Renal cortex interstitium (tissue), 11 donors: ENCODE measurements at regions not wholly inside any gene's neighbourhood (a gene's known extent, or its start where the extent isn't known, plus 50 kb on each side); places are given as distances from the start of the nearest gene placed in this dataset.

Experiments
- DNase-seq, 11 donors: peaks; one replicate each; pipeline ENCODE4 v3.0.0-alpha.2; 2013; ENCODE audit warnings: low read depth in 9 of 11, low spot score in 4 of 11; ENCODE audit errors: extremely low read depth in 1 of 11

DNA sequence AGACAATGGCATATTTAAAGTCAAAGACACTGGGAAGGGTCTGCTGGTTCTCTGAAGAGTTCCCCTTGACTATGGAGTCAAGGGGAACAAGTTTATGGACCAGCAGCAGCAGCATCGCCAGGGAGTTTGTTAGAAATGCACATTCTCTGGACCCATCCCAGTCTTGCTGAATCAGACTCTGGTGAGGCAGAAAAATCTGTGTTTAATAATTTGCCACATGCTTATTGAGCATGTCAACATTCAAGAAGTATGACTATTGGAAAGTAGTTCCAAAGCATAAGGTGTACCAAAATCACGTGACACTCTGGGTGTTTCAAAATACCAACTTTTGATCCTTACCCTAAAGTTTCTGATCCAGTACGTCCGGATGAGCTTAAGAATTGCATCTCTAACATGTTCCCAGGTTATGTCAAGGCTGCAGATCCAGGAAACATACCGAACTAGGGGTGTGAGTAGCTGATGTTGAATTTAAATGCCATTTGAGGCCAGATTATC, 853.8 kb downstream of the TMEM182 start:
- no peak for DNase-seq

- DNase-seq, result no peak
Observed at GRCh38 chr2:103616891-103617290, 855.1 kb downstream of the TMEM182 start.

- DNase-seq, result no peak
Observed at GRCh38 chr2:103618112-103618511, 856.3 kb downstream of the TMEM182 start.

- no peak for DNase-seq
Observed at GRCh38 chr2:103627301-103627700, 865.5 kb downstream of the TMEM182 start.

DNA sequence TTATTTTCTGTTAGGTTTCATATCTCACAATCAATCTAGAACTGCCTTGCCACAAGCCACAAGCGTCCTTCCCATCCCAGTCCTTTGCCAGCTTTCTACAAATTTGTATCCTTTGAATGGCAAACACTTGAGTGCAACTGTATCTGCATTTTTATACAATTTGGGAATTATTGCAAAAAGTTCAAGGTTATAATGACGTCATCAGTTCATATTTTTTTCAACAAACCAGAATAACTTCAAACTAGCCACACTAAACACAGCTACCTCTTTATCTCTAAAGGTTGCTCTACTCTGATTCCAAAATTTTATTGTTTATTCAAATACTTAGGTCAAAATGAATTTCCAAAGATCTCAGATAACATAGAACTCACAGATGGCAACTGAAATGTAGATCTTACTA, 877.1 kb downstream of the TMEM182 start:
- no peak for DNase-seq

DNA sequence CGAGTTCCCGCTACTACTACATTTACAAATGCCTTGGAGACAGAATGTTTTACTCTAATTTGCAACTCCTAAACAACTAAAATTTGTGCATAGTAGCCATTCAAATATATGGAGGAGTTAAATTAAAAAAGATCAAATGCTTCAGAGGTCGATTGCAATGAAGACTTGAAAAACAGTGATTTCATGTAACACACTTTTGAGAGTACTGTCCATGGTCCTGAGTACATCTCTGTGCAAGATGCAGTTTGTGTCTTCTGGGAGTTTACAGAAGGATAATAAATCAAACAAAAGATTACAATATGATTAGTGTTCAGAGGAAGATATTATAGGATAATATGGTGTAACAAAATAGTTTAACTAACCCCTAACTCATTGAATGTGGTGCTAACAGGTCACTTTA, 894.7 kb downstream of the TMEM182 start:
- peak in 8 of 11 donors; percentile 3 to 14 (median 8) for DNase-seq

DNA sequence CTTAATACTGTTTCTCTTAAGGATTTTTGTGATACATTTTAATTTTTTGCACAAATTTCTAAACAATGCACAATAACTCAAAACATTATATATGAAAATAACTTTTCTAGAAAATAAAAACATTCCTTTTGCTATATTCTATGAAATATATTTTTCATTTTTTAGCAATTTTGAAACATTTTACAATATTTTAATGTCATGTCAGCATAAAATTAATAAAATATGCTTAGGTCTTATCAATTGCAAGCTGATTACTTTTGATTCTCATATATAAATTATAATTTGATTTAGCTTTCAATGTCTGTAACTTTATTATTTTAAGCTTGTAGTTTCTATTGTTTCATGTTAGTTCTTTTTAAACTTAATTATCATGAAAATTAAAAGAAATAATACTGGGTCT, 898.7 kb downstream of the TMEM182 start:
- no peak for DNase-seq

GRCh38 chr2:103660947-103661346, 899.1 kb downstream of the TMEM182 start:
- no peak for DNase-seq

DNA sequence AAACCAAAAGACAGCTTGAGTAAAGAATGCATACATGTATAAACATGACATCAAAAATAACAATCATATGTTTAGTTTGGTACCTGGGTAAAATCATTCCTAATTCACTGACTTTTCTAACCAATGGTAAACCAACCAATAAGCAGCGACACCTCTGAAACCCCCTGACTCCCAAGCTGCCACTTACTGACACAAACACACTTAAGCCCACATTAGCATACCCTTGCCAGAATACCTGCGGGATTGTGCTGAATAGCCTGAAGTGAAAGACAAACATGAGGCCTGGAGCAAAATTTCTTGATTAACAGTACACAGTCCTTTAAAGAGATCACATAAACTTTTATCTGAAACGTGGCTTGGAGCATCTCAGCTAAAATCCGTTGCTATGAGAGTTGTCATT, 902.9 kb downstream of the TMEM182 start:
- DNase-seq, result no peak

DNA sequence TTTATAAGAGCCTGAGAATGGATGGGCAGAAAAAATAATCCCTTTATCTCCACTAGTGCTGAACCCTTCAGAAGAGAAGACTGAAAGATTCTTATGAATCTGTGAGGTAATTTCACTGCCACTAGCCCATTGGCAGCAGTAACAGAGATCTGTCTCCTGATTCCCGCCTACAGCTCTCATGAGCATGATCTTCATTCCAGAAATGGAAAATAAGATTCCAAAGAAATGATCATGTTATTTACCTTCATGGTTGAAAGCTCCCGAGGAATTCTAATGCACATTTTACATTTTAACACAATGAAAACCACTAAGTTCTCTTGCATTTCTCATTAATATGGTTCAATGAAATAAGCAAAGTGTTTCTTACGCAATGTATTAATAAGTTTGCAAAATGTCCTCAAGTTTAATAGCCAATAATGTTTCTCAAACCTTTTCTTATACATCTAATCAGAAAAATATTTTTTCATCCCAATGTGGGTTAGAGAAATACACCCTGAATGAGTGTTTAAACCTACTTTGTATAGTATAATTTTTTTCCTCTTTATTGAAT, 905.6 kb downstream of the TMEM182 start:
- no peak for DNase-seq

DNA sequence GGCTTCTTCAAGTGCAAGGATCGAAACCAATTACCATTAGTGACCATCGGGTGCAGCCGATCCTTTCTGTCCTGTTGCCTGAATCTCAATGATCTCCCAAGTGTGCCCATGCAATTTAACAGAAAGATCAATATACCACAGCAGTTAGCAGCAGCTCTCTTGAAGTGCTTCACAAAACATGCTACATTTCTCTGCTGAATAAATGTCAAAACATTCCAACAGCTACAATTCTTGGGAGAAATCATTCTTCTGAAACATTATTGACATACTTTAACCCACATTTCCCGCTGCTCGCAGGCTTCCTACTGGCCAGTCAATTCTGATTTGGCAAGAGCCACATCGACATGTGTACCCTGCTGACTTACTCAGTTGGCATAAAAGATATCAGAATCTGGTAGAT, 907.7 kb downstream of the TMEM182 start:
- no peak for DNase-seq
